ENCODE measurements at regions not wholly inside any gene's neighbourhood (a gene's known extent, or its start where the extent isn't known, plus 50 kb on each side); places are given as distances from the start of the nearest gene placed in this dataset.
"Not testable (repeated sequence)": the region's sequence is repeated elsewhere in the genome, so short reads cannot be mapped to it uniquely, and the experiment has no call there.

DNA sequence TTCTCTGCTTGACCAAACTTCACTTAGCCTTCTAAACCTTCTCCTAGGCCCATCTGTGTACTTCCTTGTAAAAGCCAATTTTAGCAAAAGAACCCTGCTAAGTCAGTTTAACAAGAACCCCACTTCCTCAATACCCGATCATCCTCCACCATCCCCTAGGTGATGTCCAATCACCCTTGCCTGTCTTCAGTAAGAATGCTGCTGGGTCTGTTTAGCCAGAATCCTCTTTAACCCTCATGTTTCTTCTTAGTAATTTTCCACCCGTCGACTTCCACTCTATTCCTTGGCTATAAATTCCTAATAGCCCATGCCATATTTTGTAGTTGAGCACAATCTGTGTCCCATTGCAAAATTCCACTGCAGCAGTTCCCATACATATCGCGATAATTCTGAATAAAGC lies 780.0 kb upstream of the RAB6C start:
- no peak overlapping the region for H3K4me3 ChIP-seq (replicated peaks; ENCODE audit: low read depth, low read length)
- DNase-seq (ENCODE audit: low read depth), result no peak
- TF ChIP-seq, protein P1, sequence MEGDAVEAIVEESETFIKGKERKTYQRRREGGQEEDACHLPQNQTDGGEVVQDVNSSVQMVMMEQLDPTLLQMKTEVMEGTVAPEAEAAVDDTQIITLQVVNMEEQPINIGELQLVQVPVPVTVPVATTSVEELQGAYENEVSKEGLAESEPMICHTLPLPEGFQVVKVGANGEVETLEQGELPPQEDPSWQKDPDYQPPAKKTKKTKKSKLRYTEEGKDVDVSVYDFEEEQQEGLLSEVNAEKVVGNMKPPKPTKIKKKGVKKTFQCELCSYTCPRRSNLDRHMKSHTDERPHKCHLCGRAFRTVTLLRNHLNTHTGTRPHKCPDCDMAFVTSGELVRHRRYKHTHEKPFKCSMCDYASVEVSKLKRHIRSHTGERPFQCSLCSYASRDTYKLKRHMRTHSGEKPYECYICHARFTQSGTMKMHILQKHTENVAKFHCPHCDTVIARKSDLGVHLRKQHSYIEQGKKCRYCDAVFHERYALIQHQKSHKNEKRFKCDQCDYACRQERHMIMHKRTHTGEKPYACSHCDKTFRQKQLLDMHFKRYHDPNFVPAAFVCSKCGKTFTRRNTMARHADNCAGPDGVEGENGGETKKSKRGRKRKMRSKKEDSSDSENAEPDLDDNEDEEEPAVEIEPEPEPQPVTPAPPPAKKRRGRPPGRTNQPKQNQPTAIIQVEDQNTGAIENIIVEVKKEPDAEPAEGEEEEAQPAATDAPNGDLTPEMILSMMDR (IDR thresholded peaks at IDR 0.05; ENCODE audit: low read length, missing control alignments), result no peak

DNA sequence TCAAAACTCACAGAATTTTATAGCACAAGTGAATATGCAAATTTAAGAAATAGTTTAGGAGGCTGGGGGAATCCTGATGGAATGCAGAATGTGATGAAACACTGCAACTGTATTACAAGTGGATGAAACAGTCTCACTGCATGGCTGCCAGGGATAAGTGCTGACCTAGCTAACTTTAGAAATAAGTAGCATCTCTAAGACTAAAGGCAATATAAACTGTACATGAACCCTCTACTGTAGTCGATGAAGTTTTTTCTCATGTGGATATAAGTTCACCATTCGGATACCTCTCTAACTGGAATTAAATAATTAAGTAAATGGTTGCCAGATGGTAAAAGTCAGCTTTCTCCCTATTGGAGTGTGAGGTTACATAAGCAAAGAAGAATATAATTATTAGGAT lies 777.8 kb upstream of the RAB6C start:
- H3K4me3 ChIP-seq (replicated peaks; ENCODE audit: low read depth, low read length), result no peak overlapping the region
- TF ChIP-seq, protein P1 (IDR thresholded peaks at IDR 0.05; ENCODE audit: low read length, missing control alignments), result no peak
- no peak for DNase-seq (ENCODE audit: low read depth)

DNA sequence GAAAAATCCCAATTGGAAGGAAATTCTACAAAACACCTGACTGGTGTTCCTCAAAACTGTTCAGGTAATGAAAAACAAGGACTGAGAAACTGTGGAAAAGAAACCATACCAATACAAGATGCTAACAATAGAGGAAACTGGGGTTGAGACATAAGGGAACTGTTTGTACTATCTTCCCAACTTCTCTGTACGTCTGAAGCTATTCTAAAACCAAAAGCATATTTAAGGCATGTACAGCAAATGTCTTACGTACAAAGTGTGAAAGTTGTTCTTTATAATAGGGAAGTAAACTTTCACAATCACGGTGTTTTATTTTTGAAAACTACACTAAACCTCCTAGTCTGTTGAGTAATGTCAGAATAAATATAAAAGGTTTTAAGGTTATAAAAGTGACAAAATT lies 776.1 kb upstream of the RAB6C start:
- DNase-seq (ENCODE audit: low read depth), result no peak
- no peak overlapping the region for H3K4me3 ChIP-seq (replicated peaks; ENCODE audit: low read depth, low read length)
- TF ChIP-seq, protein P1 (IDR thresholded peaks at IDR 0.05; ENCODE audit: low read length, missing control alignments), result no peak

DNA sequence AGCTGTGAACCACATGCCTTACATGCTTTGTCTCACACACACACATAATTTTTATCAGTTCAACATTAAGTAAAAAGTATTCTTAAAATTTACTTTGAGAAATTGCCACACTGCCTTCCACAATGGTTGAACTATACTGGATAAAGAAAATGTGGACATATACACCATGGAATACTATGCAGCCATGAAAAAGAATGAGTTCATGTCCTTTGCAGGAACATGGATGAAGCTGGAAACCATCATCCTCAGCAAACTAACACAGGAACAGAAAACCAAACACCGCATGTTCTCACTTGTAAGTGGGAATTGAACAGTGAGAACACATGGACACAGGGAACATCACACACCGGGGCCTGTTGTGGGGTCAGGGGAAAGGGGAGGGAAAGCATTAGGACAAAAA lies 774.9 kb upstream of the RAB6C start:
- not testable (repeated sequence) for H3K4me3 ChIP-seq (replicated peaks; ENCODE audit: low read depth, low read length); DNase-seq (ENCODE audit: low read depth)

DNA sequence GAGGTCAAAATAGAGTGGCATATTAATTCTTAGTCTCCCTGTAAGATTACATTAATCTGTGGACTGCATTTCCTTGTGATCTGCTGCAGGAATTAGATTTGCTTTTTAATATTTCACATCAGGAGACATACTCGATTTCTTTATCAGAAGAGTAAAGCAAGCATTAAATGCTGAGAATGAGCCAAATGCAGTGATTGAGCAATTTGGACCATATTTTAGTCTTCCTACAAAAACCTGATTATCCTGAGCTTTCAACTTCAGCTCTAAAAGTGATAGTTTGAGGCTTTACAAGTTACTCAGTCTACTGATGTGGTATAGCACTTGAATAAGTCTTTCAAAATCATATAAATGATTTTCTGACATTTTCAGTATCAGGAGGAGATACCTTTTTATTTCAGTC lies 774.3 kb upstream of the RAB6C start:
- TF ChIP-seq, protein P1 (IDR thresholded peaks at IDR 0.05; ENCODE audit: low read length, missing control alignments), result no peak
- no peak overlapping the region for H3K4me3 ChIP-seq (replicated peaks; ENCODE audit: low read depth, low read length)
- no peak for DNase-seq (ENCODE audit: low read depth)

DNA sequence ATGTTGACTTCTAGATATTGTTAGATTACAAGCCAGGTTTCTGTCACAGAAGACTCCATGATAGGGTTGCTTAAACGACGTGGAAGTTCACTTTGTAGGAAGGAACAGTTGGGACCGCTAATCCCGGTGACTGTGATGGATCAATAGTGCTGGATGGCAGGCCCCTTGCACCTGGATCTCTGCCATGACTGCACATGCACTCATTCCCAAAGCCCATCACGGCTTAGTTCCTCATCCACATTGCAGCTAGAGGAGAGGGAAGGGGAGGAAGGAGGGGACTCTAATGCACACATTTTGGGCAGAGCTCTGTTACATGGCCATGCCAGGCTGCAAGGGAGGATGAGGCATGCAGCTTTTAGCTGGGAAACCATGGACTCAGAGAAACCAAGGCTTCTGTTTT lies 773.7 kb upstream of the RAB6C start:
- TF ChIP-seq, protein P1 (IDR thresholded peaks at IDR 0.05; ENCODE audit: low read length, missing control alignments), result no peak
- H3K4me3 ChIP-seq (replicated peaks; ENCODE audit: low read depth, low read length), result no peak overlapping the region
- no peak for DNase-seq (ENCODE audit: low read depth)

DNA sequence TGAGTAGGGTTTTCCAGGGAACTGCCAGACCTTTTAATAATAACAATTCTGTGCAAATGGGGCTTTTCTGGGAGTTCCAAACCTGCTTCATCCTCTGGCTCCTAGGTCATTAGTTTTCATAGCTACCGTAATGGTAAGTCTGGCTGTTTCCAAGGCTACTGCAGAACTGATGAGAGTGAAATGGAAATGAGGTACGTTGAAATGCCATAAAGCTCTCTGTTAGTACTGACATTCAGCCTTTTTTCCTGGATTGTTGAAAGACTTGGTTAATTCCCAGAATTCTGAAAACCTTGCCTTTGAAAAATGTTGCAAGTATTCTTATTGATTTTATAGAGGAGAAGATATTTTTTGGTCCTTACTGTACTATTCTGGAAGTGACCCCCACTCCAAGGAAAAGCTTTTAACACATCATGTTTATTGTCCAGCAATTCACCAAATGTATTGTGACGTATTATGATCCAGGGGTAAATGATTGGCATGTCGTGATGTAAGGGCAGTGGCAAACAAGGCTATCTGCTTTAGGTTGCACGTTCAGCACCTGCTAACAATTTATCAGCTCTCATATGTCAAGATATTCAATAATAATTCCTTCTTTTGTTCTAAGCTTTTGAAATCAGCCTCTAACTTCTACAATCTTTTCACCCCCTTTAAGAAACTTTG lies 767.0 kb upstream of the RAB6C start:
- no peak for DNase-seq (ENCODE audit: low read depth)
- TF ChIP-seq, protein P1 (IDR thresholded peaks at IDR 0.05; ENCODE audit: low read length, missing control alignments), result no peak
- no peak overlapping the region for H3K4me3 ChIP-seq (replicated peaks; ENCODE audit: low read depth, low read length)
